ENCODE measurements at regions not wholly inside any gene's neighbourhood (a gene's known extent, or its start where the extent isn't known, plus 50 kb on each side); places are given as distances from the start of the nearest gene placed in this dataset.

- DNase-seq: no peak
These were observed 275.1 kb upstream of the RND3 start for GRCh38 chr2:150762571-150762970.

GRCh38 chr2:150759531-150759930 lies 272.1 kb upstream of the RND3 start:
- no peak for DNase-seq

- DNase-seq: no peak
These were observed 271.6 kb upstream of the RND3 start for GRCh38 chr2:150759106-150759505.

DNA sequence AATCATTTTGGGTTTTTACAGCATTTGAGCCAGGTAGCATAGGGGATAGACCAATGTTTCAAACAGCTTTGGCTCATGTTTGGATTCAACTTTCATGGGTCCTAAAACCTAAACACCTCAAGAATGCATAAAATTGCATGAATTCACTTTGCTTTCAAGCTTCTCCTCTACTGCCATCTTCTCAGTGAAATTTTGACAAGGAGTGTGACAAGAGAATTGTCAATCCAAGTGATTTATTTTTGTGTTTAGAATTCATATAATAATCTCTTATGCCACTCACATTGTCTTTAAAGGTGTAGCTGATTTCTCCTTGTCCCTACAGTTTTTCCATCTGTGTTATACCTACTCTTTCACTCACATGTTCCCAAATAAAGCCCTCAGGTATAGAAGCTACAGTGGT lies 264.8 kb upstream of the RND3 start:
- DNase-seq: no peak

DNA sequence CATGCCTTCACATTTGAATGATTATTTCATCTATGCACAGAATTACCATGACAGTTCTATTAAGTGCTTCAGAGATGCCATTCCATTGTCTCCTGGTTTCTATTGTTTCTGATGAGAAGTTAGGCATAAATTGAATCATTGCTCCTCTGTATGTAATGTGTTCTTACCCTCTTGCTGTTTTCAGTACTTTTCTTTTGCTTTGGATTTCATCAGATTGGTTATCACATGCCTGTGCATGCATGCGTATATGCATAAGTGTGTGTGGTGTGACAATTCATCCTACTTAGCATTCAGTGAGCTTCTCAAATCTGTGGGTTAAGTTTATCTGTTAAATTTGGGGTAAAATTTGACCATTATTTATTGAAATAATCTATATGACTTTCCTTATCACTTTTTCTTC lies 263.3 kb upstream of the RND3 start:
- DNase-seq: no peak

GRCh38 chr2:150742094-150742493 lies 254.6 kb upstream of the RND3 start:
- DNase-seq: no peak

GRCh38 chr2:150735894-150736498 lies 248.5 kb upstream of the RND3 start:
- DNase-seq: no peak

DNA sequence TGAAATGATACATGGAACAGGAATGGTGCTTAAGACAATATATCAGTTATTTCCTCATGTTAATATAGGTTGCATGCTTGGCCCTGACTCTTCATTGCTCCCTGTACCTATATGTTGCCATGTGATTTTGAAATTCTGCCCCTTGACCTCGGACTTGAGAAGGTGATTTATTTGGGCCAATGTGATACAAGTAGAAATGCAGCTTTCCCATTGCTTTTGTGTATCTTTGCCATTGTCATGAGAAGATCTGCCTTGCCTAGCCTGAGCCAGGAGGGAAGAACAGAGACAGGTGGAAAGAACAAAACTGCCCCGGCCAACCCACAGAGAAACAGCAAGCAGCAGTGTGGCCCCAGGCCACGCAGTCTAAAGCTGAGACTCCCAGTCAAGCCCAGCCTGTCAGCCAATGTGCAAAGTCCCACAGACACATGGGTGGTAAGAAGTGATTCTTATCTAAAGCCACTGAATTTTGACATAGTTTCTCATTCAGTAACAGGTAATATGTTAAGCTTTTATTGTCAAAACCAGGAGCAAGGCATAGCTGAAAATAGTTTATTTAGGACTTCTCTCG lies 245.7 kb upstream of the RND3 start:
- DNase-seq: no peak

DNA sequence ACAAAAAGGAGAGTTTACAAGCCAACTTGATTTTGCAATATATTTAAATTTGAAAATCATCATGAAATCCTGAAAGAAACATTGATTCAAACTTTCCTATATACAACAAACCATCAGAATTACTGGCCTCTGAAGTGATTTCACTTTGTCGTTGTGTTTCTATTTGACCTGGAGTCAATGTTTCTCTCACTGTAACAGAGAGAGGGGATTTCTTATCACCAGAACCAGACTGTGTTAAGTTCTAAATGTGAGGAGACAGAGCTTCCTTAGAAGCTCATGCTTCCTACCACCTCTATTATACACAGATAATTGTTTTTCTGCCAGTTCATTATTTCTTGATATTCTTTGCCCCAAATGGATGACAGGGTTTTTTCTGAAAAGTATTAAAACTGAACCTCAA lies 245.0 kb upstream of the RND3 start:
- no peak for DNase-seq

DNA sequence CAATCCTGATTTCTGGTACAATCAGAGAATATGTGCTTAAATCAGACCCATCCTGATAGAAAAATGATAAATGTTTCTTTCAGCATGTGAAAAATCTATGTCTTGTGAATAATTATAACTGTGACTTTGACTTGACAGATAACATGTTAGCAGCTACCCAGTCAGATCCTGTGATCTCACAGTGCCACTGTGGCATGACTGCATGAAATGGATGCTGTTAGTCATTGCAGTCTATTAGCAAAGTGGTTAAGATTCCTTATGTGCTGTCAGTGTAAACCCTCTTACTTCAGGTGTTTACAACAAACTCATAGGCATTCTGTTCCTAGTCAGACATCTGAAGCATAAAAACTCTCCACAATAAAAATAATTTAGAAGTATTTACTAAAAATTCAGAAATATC lies 244.6 kb upstream of the RND3 start:
- DNase-seq: no peak

GRCh38 chr2:150729495-150729955 lies 242.1 kb upstream of the RND3 start:
- no peak for DNase-seq

GRCh38 chr2:150718280-150718679 lies 230.8 kb upstream of the RND3 start:
- no peak for DNase-seq

GRCh38 chr2:150716186-150716585 lies 228.7 kb upstream of the RND3 start:
- DNase-seq: no peak

DNA sequence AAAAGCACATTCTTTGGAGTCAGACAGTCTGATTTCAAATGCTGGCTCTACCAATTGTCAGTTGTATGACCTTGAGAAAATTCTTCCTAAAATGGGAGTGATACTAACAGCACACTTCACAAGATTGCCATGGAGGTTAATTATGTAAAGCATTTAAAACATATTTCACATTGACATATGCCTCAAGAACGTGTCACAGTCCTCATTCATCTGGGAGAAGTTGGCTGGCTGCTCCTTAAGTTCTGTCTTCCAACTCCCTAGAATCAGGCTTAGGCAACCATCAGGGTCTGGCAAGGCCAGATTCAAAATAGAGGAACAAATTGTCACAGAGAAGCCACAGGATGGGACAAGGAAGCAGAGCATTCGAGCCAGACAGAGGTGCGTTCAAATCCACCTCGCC lies 228.0 kb upstream of the RND3 start:
- no peak for DNase-seq

- peak; percentile 6 to 56 for DNase-seq
These were observed 223.4 kb upstream of the RND3 start for GRCh38 chr2:150710916-150711315.

DNA sequence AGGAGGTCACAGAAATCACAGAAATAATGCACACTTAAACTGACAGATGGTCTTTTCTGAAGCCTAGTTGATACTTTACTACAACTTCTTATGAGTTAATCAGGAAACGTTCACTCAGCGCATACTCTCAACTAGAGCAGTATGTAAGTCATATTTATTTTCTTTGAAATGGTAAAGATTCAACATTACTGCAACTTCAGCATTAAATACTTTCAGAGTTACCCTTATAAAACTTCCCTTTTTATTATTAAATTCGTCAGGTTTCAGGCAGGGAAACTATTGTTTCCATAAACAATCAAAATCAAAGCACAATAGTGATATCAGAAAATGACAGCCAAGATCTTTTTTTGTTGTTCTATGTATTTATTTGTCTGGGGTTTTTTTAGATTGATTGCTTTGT lies 222.6 kb upstream of the RND3 start:
- no peak for DNase-seq

GRCh38 chr2:150706561-150706960 lies 219.1 kb upstream of the RND3 start:
- no peak for DNase-seq

- no peak for DNase-seq
These were observed 218.3 kb upstream of the RND3 start for GRCh38 chr2:150705767-150706166.

DNA sequence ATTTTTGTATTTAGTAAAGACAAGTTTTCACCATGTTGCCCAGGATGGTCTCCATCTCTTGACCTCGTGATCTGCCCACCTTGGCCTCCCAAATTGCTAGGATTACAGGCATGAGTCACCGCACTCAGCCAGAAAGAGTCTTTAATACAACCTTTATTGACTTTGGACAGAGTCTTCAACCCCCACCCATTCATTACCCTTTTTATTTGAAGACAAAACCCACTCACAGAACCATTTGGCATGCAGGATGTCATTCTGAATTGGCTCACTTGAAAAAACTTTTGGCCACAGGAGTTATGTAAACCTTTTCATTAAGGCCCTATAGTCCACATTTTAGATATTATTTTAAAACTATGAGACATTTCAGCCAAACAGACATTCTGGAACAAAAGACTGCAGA lies 217.9 kb upstream of the RND3 start:
- no peak for DNase-seq

- DNase-seq: no peak
These were observed 215.3 kb upstream of the RND3 start for GRCh38 chr2:150702791-150703190.

DNA sequence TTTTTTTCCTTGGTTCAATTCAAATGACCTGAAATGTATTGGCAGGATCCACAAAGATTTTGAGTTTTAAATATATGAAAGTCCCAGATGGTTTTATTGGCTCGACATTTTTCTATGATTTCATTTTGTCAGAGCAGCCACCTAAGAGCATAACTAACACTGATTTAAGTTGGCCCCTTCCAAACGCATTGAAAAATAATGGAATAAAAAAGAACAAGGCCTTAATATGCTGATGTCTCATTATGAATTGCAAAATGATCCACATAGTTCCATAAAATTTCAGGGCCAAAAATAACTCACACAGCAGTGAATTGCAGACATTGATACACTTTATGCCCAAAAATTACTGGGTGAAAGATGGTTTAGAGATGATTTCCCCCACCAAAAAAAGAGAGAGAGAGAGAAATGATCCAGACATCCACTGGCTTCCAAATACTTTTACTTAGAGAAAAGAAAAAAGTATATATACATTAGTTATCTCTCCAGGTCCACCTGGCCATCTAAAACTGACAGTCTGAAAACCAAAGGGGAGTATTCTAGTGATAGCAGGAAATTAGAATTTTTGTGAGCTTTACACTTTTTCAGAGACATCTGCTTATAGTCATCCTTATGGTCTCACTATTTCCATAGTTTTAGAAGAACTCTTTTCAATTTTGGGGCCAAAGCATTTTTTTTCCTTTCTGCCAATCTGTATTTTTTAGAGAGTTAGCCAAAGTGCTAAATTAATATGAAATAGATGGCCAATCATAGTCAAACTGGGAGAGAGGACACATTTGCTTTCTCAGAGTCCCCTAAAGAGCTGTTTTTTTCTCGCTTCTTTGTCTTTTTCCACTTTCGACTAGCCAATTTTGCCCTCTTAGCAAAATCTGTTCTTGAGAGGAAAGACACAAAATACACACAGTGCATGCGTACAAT lies 213.5 kb upstream of the RND3 start:
- no peak for DNase-seq

- DNase-seq: no peak
These were observed 211.8 kb upstream of the RND3 start for GRCh38 chr2:150699218-150699617.

DNA sequence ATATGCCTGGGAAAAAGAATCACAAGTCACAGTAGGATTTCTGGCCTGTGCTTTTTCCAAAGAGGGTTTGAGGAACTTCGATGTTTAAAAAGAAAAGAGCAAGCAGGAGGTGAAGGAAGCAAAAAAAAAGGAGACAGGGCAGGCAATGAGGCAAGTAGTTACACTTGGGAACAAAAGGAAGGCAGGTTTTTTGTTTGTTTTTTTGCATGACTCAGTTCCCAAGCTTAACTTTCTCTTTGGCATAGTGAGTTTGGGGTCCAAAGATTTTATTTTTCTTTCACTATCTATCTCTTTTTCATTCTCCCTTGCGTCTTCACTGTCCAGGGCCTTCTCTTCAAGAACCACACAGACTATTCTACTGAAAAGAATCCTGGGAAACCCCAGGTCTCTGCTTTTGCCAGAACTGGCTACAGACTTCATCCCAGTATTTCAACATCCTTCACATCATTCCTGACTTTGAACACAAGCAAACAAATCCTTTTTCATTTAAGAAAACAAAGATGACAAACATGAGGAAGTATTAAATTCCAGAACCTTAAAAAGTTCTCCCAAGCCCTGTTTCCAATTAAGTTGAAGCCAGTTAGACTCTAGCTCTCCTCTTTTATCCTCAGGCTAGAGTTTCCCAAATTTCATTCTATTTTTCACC lies 210.7 kb upstream of the RND3 start:
- DNase-seq: no peak

DNA sequence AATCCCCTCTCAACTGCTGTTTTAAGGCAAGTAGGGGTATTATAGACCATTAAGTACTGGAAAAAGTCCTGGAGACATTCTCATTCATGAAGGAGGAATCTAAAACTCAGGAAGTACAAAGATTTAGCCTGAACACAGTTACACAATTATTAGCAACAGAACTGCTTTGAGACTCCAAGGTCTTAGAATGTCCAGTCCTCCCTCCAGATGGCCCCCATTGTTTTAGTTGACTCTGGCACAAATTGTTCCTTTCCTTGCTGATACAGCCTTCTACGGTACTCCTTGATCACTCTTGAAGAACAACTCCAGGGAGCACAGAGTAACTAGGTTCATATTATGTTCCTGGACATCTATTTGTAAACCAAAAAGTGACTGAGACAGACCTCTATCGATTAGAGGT lies 210.1 kb upstream of the RND3 start:
- DNase-seq: no peak
